ENCODE measurements at regions not wholly inside any gene's neighbourhood (a gene's known extent, or its start where the extent isn't known, plus 50 kb on each side); places are given as distances from the start of the nearest gene placed in this dataset.

DNA sequence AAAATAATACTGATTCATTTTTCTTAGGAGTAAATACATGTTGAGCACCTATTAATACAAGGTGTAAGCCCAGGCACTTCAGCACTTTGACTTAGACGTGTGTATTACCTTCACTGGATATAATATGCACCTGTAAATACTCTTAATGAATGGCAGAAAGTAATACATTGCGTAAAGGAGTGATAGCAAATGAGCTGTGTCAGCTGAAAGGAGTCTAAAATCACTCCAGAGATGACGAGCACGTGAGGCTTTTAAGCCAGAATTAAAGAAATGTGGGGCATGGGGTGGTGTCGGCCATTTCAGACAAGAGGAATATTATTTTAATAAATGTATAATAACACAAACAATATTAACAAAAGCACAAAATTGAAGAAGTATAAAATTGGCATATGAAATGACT is 722.7 kb downstream of the EPHA4 start:
- in situ Hi-C loops (cut with HindIII; ENCODE audit: extremely low pct_ligation_motif_present, low pct_unique_long_range_greater_than_20kb): no loop called here
- Histone ChIP-seq H3K79me2 (ENCODE audit: insufficient read depth, low read length) (no peaks in the 10 kb centered on the region), H3K9ac (ENCODE audit: insufficient read depth, low read depth, low read length) (no peak overlapping the region), H4K20me1 (ENCODE audit: insufficient read depth, low read length) (no peaks in the 10 kb centered on the region), H3K4me1 (ENCODE audit: insufficient read depth, low read length) (no peaks in the 10 kb centered on the region), H3K4me2 (ENCODE audit: low read depth, low read length) (no peak overlapping the region), H3K4me3 (replicated peaks in 1 of 3; ENCODE audit: insufficient read depth in 1 of 3, low read depth in 2 of 3, low read length in 3 of 3) (no peak overlapping the region), H3K9me3 (ENCODE audit: low read length) (peaks cover 54% of the 10 kb centered on the region), H3K27me3 (ENCODE audit: control insufficient read depth in 1 of 2, insufficient read depth in 2 of 2, low read length in 2 of 2) (no peaks in the 10 kb centered on the region), H2AFZ (ENCODE audit: low read length) (no peak overlapping the region), H3K36me3 (replicated peaks in 1 of 2; ENCODE audit: control insufficient read depth in 1 of 2, insufficient read depth in 2 of 2, low read length in 2 of 2) (no peaks in the 10 kb centered on the region), H3K27ac (ENCODE audit: extremely low read length, insufficient read depth, low read length) (no peak overlapping the region)
- ATAC-seq (no peak), DNase-seq (ENCODE audit: low spot score) (no peak), FAIRE-seq (no peak)
- POLR2A ChIA-PET: no interaction called here
- intact Hi-C loops (cut with micrococcal nuclease; ENCODE audit: unreplicated experiment): no loop called here
- TF ChIP-seq ZNF234 (CRISPR knock-in tag; conservative IDR thresholded peaks at IDR 0.05) (no peak), MAFF (IDR thresholded peaks at IDR 0.05; ENCODE audit: low read depth, low read length) (peak; percentile 51), MAFK (conservative IDR thresholded peaks at IDR 0.05 in 1 of 2, IDR thresholded peaks at IDR 0.05 in 1 of 2; ENCODE audit: low read length in 2 of 2) (peak in 1 of 2 experiments; percentile 68; a peak in 3 of 4 replicates)
- WGBS (ENCODE audit: low lambda C conversion rate): 1% methylated on average over 5 of the region's 5 CpGs
- no TSS peak for BruUV-seq (replicated peaks)
- CTCF ChIA-PET (ENCODE audit: low intra/inter-chr PET ratio, low total read pairs): no interaction called here

DNA sequence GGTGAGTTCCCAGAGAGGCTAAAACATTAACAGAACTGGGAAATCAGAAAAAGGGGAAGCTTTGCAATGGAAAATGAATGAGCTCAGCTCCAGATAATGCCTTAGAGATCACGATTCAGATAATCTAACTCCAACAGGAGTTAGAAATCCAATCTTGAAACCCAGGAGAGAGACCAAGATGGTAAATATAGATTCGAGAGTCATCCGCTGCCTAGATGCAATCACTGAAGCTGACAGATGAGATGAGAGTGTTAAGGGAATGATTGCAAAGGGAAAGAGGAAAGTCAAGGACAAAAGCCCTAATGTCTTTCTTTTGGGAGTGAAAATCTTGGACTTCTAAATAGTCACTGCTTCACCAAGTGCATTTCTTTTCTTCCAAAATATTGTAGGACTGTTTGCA is 722.0 kb downstream of the EPHA4 start:
- Histone ChIP-seq H3K4me2 (ENCODE audit: low read depth, low read length) (no peak overlapping the region), H3K9me3 (ENCODE audit: low read length) (peaks cover 52% of the 10 kb centered on the region), H3K27ac (ENCODE audit: extremely low read length, insufficient read depth, low read length) (no peak overlapping the region), H2AFZ (ENCODE audit: low read length) (no peak overlapping the region), H3K4me3 (replicated peaks in 1 of 3; ENCODE audit: insufficient read depth in 1 of 3, low read depth in 2 of 3, low read length in 3 of 3) (no peak overlapping the region), H3K79me2 (ENCODE audit: insufficient read depth, low read length) (no peaks in the 10 kb centered on the region), H3K36me3 (replicated peaks in 1 of 2; ENCODE audit: control insufficient read depth in 1 of 2, insufficient read depth in 2 of 2, low read length in 2 of 2) (no peaks in the 10 kb centered on the region), H3K4me1 (ENCODE audit: insufficient read depth, low read length) (no peaks in the 10 kb centered on the region), H4K20me1 (ENCODE audit: insufficient read depth, low read length) (no peaks in the 10 kb centered on the region), H3K27me3 (ENCODE audit: control insufficient read depth in 1 of 2, insufficient read depth in 2 of 2, low read length in 2 of 2) (no peaks in the 10 kb centered on the region), H3K9ac (ENCODE audit: insufficient read depth, low read depth, low read length) (no peak overlapping the region)
- DNase-seq (ENCODE audit: low spot score) (no peak), FAIRE-seq (no peak), ATAC-seq (no peak)
- in situ Hi-C loops (cut with HindIII; ENCODE audit: extremely low pct_ligation_motif_present, low pct_unique_long_range_greater_than_20kb): no loop called here
- CTCF ChIA-PET (ENCODE audit: low intra/inter-chr PET ratio, low total read pairs): no interaction called here
- POLR2A ChIA-PET: no interaction called here
- WGBS (ENCODE audit: low lambda C conversion rate): 5% methylated on average over 3 of the region's 3 CpGs
- TF ChIP-seq ZFP37 (CRISPR knock-in tag; IDR thresholded peaks at IDR 0.05; ENCODE audit: borderline replicate concordance) (no peak), HNF4A (CRISPR knock-in tag; IDR thresholded peaks at IDR 0.05) (no peak), ZNF274 (CRISPR knock-in tag; IDR thresholded peaks at IDR 0.05) (no peak), KDM5B (CRISPR knock-in tag; IDR thresholded peaks at IDR 0.05; ENCODE audit: borderline replicate concordance) (no peak), CBFB (CRISPR knock-in tag; IDR thresholded peaks at IDR 0.05) (no peak), GABPB1 (CRISPR knock-in tag; IDR thresholded peaks at IDR 0.05) (no peak), CCDC6 (CRISPR knock-in tag; IDR thresholded peaks at IDR 0.05) (no peak), REXO4 (CRISPR knock-in tag; IDR thresholded peaks at IDR 0.05; ENCODE audit: borderline replicate concordance) (no peak)
- no TSS peak for BruUV-seq (replicated peaks)
- intact Hi-C loops (cut with micrococcal nuclease; ENCODE audit: unreplicated experiment): no loop called here
